ENCODE measurements at regions not wholly inside any gene's neighbourhood (a gene's known extent, or its start where the extent isn't known, plus 50 kb on each side); places are given as distances from the start of the nearest gene placed in this dataset.

- TF ChIP-seq CTCF (conservative IDR thresholded peaks at IDR 0.05; ENCODE audit: low read length) (no peak), EZH2phosphoT487 (IDR thresholded peaks at IDR 0.05; ENCODE audit: borderline replicate concordance) (no peak)
Measured at GRCh38 chr5:175222621-175223020, 221.4 kb downstream of the DRD1 start.
